ENCODE measurements at regions not wholly inside any gene's neighbourhood (a gene's known extent, or its start where the extent isn't known, plus 50 kb on each side); places are given as distances from the start of the nearest gene placed in this dataset.

DNA sequence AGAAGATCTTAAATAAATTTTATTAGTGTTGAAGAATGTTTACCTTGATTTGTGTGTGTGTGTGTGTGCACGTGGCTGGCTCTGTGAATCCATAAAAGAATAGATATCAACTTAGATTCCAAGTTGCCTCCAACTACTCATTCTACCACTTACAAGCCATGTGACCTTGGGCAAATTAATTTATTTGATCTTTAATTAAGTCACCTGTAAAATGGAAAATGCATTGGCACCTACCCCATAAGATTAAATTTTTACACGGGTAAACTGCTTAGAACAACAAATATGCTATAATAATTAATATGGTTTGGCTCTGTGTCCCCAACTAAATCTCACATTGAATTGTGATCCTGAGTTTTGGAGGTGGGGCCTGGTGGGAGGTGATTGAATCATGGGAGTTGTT is 604.9 kb upstream of the NRG3 start:
- ATAC-seq (no peak), DNase-seq (no peak)
- in situ Hi-C loops (cut with MboI; ENCODE audit: low sequenced_read_pairs in 4 of 4) (no loop called here), intact Hi-C loops (cut with DNase I; ENCODE audit: low total_unique reads) (no loop called here)
- H3K36me3 ChIP-seq, result no peaks in the 10 kb centered on the region
- no peaks in the 10 kb centered on the region for H3K4me1 ChIP-seq
- H3K9me3 ChIP-seq, result no peaks in the 10 kb centered on the region
- H3K4me3 ChIP-seq, result no peak overlapping the region
- TF ChIP-seq, protein P1, sequence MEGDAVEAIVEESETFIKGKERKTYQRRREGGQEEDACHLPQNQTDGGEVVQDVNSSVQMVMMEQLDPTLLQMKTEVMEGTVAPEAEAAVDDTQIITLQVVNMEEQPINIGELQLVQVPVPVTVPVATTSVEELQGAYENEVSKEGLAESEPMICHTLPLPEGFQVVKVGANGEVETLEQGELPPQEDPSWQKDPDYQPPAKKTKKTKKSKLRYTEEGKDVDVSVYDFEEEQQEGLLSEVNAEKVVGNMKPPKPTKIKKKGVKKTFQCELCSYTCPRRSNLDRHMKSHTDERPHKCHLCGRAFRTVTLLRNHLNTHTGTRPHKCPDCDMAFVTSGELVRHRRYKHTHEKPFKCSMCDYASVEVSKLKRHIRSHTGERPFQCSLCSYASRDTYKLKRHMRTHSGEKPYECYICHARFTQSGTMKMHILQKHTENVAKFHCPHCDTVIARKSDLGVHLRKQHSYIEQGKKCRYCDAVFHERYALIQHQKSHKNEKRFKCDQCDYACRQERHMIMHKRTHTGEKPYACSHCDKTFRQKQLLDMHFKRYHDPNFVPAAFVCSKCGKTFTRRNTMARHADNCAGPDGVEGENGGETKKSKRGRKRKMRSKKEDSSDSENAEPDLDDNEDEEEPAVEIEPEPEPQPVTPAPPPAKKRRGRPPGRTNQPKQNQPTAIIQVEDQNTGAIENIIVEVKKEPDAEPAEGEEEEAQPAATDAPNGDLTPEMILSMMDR (IDR thresholded peaks at IDR 0.05 in 4 of 5, conservative IDR thresholded peaks at IDR 0.05 in 1 of 5), result no peak
- TF ChIP-seq POLR2A (IDR thresholded peaks at IDR 0.05), result no peak
- H3K27ac ChIP-seq, result no peak overlapping the region
- no peaks in the 10 kb centered on the region for H3K27me3 ChIP-seq

DNA sequence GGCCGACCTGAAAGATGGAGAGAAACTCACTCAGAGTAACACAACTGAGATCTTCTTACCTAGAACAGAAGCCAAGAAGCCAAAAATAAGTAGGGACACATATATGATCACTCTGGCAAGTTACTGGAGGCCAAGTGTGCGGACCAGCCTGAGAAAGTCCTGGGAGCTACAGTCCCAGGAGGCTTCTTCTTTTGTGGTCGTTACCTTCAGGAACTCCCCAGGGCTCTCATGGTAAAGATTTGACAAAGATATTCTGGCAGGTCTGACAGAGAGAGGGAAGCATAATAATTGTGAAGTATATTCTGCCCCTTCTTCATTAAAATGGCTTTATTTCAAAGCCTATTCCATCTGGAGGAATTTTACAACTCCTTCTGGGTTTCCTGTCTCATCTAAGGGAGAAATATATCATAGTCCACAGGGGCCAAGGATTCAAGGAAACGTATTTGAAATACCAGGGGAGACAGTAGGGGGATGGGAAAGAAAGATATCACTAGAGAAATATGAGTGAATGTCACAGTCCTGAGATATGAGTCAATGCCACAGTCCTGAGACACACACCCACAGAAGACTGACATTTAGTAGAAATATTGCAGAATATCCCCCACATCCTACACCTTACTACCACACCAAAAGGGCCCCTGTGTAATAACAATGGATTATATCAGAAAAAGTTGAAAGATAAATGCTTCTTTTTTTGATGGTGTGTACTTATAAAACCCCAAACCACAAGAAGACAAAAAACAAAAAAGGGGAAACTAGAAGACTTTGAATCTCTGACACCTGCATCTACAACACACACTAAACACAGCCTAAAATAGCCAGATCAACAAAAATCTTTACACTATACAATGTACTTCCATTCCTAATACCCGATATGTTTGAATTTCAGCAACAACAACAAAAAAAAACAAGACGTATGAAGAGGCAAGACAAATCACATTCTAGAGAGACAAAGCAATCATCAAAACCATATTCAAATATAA is 594.2 kb upstream of the NRG3 start:
- Histone ChIP-seq H3K4me3 (no peak overlapping the region), H3K4me1 (no peaks in the 10 kb centered on the region), H3K27ac (no peak overlapping the region), H3K36me3 (no peaks in the 10 kb centered on the region), H3K27me3 (no peaks in the 10 kb centered on the region), H3K9me3 (no peaks in the 10 kb centered on the region)
- DNase-seq (no peak), ATAC-seq (no peak)
- intact Hi-C loops (cut with DNase I; ENCODE audit: low total_unique reads), result no loop called here
- TF ChIP-seq, protein P1 (IDR thresholded peaks at IDR 0.05 in 4 of 5, conservative IDR thresholded peaks at IDR 0.05 in 1 of 5), result no peak
- in situ Hi-C loops (cut with MboI; ENCODE audit: low sequenced_read_pairs in 4 of 4), result no loop called here

DNA sequence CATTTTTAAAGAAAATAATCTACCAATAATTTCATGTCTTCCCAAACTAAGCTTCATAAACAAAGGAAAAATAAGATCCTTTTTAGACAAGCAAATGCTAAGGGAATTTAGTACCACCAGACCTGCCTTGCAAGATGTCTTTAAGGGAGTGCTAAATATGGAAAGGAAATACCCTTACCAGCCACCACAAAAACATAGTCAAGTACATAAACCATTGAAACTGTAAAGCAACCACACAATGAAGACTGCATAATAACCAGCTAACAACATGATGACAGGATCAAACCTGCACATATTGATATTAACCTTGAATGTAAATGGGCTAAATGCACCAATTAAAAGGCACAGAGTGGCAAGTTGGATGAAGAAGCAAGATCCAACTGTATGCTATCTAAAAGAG is 586.5 kb upstream of the NRG3 start:
- ATAC-seq (no peak), DNase-seq (no peak)
- no peak for TF ChIP-seq POLR2A (IDR thresholded peaks at IDR 0.05)
- TF ChIP-seq, protein P1 (IDR thresholded peaks at IDR 0.05 in 4 of 5, conservative IDR thresholded peaks at IDR 0.05 in 1 of 5), result no peak
- intact Hi-C loops (cut with DNase I; ENCODE audit: low total_unique reads) (no loop called here), in situ Hi-C loops (cut with MboI; ENCODE audit: low sequenced_read_pairs in 4 of 4) (no loop called here)
- H3K4me3 ChIP-seq, result no peak overlapping the region
- no peaks in the 10 kb centered on the region for H3K4me1 ChIP-seq
- H3K9me3 ChIP-seq, result no peaks in the 10 kb centered on the region
- no peaks in the 10 kb centered on the region for H3K36me3 ChIP-seq
- H3K27me3 ChIP-seq, result no peaks in the 10 kb centered on the region
- H3K27ac ChIP-seq, result no peak overlapping the region

DNA sequence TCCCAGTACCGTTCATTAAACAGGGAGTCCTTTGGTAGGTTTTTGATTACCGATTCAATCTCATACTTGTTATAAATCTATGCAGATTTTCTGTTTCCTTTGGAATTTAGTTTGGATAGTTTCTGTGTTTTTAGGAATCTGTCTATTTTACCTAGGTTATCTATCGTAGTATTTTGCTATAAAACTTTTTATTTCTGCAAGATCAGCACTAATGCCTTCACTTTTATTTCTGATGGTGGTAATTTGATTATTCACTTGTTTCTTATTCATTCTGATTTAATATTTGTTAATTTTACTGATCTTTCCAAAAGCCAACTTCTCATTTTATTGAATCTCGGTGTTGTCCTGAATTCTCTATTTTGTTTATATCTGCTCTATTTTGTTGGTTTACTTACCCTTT is 577.7 kb upstream of the NRG3 start:
- in situ Hi-C loops (cut with MboI; ENCODE audit: low sequenced_read_pairs in 4 of 4), result no loop called here
- Histone ChIP-seq H3K4me1 (no peaks in the 10 kb centered on the region), H3K27ac (no peak overlapping the region), H3K9me3 (no peaks in the 10 kb centered on the region), H3K27me3 (no peaks in the 10 kb centered on the region), H3K4me3 (no peak overlapping the region), H3K36me3 (no peaks in the 10 kb centered on the region)
- TF ChIP-seq, protein P1 (IDR thresholded peaks at IDR 0.05 in 4 of 5, conservative IDR thresholded peaks at IDR 0.05 in 1 of 5), result no peak
- TF ChIP-seq POLR2A (IDR thresholded peaks at IDR 0.05), result no peak
- ATAC-seq (no peak), DNase-seq (no peak)
- intact Hi-C loops (cut with DNase I; ENCODE audit: low total_unique reads), result no loop called here
